ENCODE measurements at regions not wholly inside any gene's neighbourhood (a gene's known extent, or its start where the extent isn't known, plus 50 kb on each side); places are given as distances from the start of the nearest gene placed in this dataset.

DNA sequence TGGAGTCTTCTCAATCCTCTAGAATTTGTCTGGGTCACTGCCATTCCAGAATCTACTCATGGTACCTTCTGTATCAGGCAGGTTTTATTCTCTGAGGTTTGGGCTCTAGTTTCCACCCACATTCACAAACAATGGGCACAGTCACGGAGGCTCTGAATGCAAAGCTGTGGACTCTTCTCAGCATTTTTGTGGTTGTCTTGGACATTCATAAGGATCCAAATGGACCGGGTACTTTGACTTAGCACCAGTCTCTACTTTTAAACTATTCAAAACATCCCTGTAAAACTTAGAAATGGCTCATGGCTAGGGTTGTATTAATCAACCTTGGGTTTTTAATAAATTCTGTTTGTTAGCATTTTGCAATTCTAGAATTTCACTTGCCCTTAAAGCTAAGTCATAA lies 277.9 kb upstream of the THBS1 start:
- TF ChIP-seq EZH2phosphoT487 (conservative IDR thresholded peaks at IDR 0.05; ENCODE audit: low read length) (no peak), CTCF (IDR thresholded peaks at IDR 0.05; ENCODE audit: insufficient read depth, low read length, poor library complexity, severe bottlenecking) (no peak)

Measured in SU-DHL-6 (cell line).